ENCODE measurements at regions not wholly inside any gene's neighbourhood (a gene's known extent, or its start where the extent isn't known, plus 50 kb on each side); places are given as distances from the start of the nearest gene placed in this dataset.

- TF ChIP-seq EZH2 (IDR thresholded peaks at IDR 0.05; ENCODE audit: insufficient read depth, poor library complexity, severe bottlenecking): no peak
- no peak for TF ChIP-seq EZH2phosphoT487 (IDR thresholded peaks at IDR 0.05; ENCODE audit: insufficient read depth, low read depth)
Observed at GRCh38 chr2:117700471-117700870, 114.0 kb upstream of the DDX18 start.
